ENCODE measurements at regions not wholly inside any gene's neighbourhood (a gene's known extent, or its start where the extent isn't known, plus 50 kb on each side); places are given as distances from the start of the nearest gene placed in this dataset.
"Not testable (repeated sequence)": the region's sequence is repeated elsewhere in the genome, so short reads cannot be mapped to it uniquely, and the experiment has no call there.

DNA sequence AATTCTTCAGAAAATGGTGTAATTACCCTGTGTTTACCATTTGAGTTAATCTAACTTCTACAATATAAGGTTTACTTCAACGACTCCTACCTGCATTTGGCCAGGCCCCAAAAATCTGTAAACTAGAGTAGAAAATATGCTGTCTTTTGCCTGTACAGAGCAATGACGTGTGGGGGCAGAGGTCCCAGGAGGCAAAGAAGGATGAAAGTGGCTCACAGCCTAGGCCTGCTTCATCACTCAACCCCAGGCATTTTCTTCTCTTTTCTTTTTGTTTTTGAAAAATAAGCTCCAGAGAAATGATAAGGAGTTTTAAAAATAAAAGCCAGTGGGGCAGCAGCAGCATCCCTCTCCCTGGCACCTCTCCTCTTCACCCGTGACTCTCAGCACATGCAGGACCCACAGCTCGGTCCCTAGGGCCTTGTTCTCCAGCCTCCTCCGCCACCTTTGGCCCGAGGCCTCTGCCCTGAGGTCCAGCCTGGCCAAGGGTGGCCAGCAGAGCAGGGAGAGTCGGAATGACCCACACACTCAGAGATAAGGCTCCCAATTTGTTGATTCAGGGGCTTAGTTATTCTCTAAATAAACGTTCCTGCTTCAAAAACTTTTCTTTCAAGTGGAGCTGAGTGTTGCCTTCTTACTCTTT, 76.6 kb upstream of the ADRA1D start:
- peak overlapping the region in 1 of 8 donors; percentile 3 for H3K4me3 Mint-ChIP-seq
- no peaks in the 10 kb centered on the region for H3K36me3 Mint-ChIP-seq
- H3K9me3 Mint-ChIP-seq = peaks cover 0 to 3% (median 0%) of the 10 kb centered on the region in 7 donors
- peak overlapping the region in 3 of 6 donors; percentile 66 to 84 (median 78) for H3K27ac Mint-ChIP-seq
- peaks cover 0 to 5% (median 0%) of the 10 kb centered on the region in 3 donors for H3K27me3 Mint-ChIP-seq
- H3K4me1 Mint-ChIP-seq = peaks cover 0 to 10% (median 5%) of the 10 kb centered on the region in 3 donors
- DNase-seq (no peak), ATAC-seq (ENCODE audit: low read depth in 2 of 2) (no peak)

DNA sequence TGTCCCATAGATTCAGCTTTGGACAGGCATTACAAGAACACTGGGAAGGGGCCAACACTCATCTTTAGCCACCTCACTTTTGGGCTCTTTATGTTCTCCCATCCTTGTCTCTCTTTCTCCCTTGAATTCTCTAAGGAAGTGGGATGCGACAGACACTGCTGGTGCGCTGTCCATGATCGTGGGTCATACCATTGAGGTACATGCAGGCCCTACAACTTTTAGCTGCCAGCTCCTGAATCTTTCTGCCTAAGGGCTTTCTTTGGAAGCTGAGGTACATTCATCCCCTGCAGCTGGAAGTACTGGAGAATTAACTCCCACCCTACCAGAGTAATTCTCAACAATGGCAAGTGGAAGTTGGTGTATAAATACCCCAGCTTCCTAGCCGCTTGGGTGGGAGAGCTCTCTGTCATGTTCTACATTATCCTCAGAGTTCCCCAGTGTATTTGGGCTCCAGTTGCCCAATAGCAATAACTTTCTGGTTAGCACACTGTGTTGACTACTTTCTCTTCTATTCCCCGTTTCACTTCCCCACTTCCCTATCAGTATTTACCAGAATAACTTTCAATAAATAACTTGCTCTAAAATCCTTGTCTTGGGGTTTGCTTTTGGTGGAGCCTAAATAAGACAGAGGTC, 75.6 kb upstream of the ADRA1D start:
- Mint-ChIP-seq H3K27me3 (peaks cover 0 to 5% (median 0%) of the 10 kb centered on the region in 3 donors), H3K9me3 (peaks cover 0 to 3% (median 0%) of the 10 kb centered on the region in 7 donors), H3K4me1 (peaks cover 0 to 10% (median 5%) of the 10 kb centered on the region in 3 donors), H3K27ac (peak overlapping the region in 1 of 6 donors; percentile 25), H3K4me3 (peak overlapping the region in 1 of 8 donors; percentile 2), H3K36me3 (no peaks in the 10 kb centered on the region)
- no peak for ATAC-seq (ENCODE audit: low read depth in 2 of 2)
- no peak for DNase-seq

DNA sequence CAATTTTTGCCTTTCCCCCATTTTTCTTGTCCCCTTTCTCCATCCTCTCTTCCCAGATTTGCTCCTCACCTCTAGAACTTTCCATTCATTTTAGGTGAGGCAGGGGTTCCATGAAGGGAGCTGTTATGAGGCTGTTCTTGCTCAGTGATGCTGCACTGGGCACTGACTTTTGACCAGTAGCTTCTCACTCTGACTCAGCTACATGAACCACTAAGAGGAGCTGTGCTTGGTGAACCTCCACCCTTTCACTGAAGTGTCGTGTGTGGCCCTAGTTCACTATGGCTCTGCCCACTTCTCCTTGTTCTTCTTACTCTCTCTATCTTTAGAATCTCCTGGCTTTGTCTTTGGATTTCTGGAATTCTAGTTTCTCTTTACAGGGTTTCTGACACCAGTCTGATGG, 73.4 kb upstream of the ADRA1D start:
- peaks cover 0 to 3% (median 0%) of the 10 kb centered on the region in 7 donors for H3K9me3 Mint-ChIP-seq
- DNase-seq (no peak), ATAC-seq (ENCODE audit: low read depth in 2 of 2) (no peak)
- no peak overlapping the region for H3K27ac Mint-ChIP-seq
- no peak overlapping the region for H3K4me3 Mint-ChIP-seq
- H3K27me3 Mint-ChIP-seq = peaks cover 0 to 8% (median 0%) of the 10 kb centered on the region in 3 donors
- H3K36me3 Mint-ChIP-seq = no peaks in the 10 kb centered on the region
- H3K4me1 Mint-ChIP-seq = peaks cover 0 to 10% (median 5%) of the 10 kb centered on the region in 3 donors

DNA sequence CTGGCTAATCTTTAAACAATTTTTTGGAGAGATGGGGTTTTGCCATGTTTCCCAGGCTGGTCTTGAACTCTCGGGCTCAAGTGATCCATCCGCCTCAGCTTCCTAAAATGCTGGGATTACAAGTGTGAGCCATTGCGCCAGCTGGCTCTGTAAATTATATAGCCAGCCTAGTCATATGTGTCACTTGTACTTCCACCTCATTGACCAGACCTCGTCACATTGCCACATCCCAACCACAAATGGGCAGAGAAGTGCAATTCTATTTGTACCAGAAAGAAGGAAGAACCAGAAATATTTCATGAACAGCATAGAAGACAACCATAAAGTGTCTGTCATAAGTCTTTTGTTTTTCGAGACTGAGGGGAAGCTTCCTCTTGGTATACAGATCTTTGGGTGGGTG, 71.2 kb upstream of the ADRA1D start:
- H3K27ac Mint-ChIP-seq = no peak overlapping the region
- peaks cover 0 to 5% (median 1%) of the 10 kb centered on the region in 3 donors for H3K4me1 Mint-ChIP-seq
- no peak for ATAC-seq (ENCODE audit: low read depth in 2 of 2)
- H3K9me3 Mint-ChIP-seq = peaks cover 0 to 5% (median 2%) of the 10 kb centered on the region in 7 donors
- H3K4me3 Mint-ChIP-seq = no peak overlapping the region
- no peaks in the 10 kb centered on the region for H3K36me3 Mint-ChIP-seq
- H3K27me3 Mint-ChIP-seq = peaks cover 0 to 13% (median 6%) of the 10 kb centered on the region in 3 donors
- no peak for DNase-seq

DNA sequence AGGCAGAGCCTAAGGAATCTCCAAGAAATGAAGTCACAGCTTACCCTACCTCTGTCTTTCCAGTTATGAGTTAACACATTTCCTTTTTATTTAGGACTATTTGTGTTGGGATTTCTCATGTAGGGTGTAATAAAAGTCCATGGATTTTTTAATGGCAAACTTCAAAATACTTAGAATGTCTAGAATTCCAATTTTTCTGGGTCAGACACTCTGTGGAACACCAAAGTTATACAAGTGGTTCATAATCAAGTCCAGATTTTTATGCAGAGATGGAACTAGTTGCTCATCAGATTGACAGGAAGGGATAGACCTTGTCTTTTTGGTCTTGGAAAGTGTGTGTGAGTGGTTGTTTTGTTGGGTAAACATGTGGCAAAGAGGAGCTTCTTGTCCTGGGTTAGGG, 69.8 kb upstream of the ADRA1D start:
- H3K27ac Mint-ChIP-seq = no peak overlapping the region
- no peak for ATAC-seq (ENCODE audit: low read depth in 2 of 2)
- no peak overlapping the region for H3K4me3 Mint-ChIP-seq
- H3K36me3 Mint-ChIP-seq = no peaks in the 10 kb centered on the region
- peaks cover 0 to 5% (median 2%) of the 10 kb centered on the region in 7 donors for H3K9me3 Mint-ChIP-seq
- no peaks in the 10 kb centered on the region for H3K4me1 Mint-ChIP-seq
- no peak for DNase-seq
- peaks cover 0 to 13% (median 6%) of the 10 kb centered on the region in 3 donors for H3K27me3 Mint-ChIP-seq

- peaks cover 0 to 19% of the 10 kb centered on the region in 2 donors for H3K36me3 Mint-ChIP-seq
- peaks cover 10 to 36% (median 19%) of the 10 kb centered on the region in 7 donors for H3K9me3 Mint-ChIP-seq
- DNase-seq; H3K27ac Mint-ChIP-seq; ATAC-seq (ENCODE audit: low read depth in 2 of 2); H3K4me3 Mint-ChIP-seq; H3K4me1 Mint-ChIP-seq: not testable (repeated sequence)
- H3K27me3 Mint-ChIP-seq = peaks cover 4 to 16% (median 16%) of the 10 kb centered on the region in 3 donors
Measured at GRCh38 chr20:4310616-4311015, 61.5 kb upstream of the ADRA1D start.

GRCh38 chr20:4306206-4306605, 57.1 kb upstream of the ADRA1D start:
- Mint-ChIP-seq H3K9me3 (peaks cover 2 to 17% (median 6%) of the 10 kb centered on the region in 7 donors), H3K36me3 (peaks cover 0 to 3% of the 10 kb centered on the region in 2 donors), H3K4me1 (no peaks in the 10 kb centered on the region), H3K27ac (no peak overlapping the region), H3K4me3 (no peak overlapping the region), H3K27me3 (peaks cover 13 to 31% (median 18%) of the 10 kb centered on the region in 3 donors)
- no peak for DNase-seq
- no peak for ATAC-seq (ENCODE audit: low read depth in 2 of 2)

DNA sequence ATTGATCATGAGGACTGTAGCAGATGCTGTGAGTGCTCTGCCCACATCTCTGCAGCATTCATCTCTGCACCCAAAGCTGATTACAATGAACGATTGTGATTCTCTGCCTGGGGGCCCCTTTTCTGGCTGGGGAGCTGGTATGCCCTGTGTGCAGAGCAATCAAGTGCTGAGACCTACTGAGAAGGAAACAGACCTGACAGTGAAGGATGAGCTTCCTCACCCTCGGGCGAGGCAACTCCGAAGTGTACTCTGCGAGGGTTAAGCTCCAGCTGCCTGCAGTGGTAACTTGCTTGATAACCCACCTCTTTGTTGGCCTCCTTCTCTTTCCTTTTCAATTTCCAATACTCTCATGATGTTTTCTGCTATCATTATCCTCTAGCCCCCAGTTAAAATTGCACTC, 56.0 kb upstream of the ADRA1D start:
- peaks cover 0 to 8% (median 2%) of the 10 kb centered on the region in 7 donors for H3K9me3 Mint-ChIP-seq
- no peak overlapping the region for H3K27ac Mint-ChIP-seq
- no peaks in the 10 kb centered on the region for H3K36me3 Mint-ChIP-seq
- ATAC-seq (ENCODE audit: low read depth in 2 of 2) = no peak
- peaks cover 13 to 41% (median 18%) of the 10 kb centered on the region in 3 donors for H3K27me3 Mint-ChIP-seq
- DNase-seq = no peak
- no peaks in the 10 kb centered on the region for H3K4me1 Mint-ChIP-seq
- H3K4me3 Mint-ChIP-seq = no peak overlapping the region

DNA sequence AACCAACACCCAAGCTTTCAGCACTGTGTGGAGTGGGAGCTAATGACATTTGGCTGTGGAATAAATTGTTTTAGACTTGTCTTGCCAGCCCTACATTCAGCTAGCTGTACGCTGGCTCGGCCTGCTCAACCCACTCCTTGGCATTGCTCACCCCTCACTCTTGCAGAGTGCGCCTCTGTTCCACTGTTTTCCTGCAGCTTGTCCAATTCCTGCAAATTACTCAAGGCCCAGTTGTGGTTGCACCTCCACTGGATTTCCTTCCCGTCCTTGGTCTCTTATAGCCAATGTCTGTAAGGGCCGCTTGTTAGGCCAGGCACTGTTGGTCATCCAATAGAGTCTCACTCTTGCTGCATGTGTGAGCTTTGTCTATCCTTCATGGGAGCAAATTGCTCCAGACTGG, 55.5 kb upstream of the ADRA1D start:
- no peaks in the 10 kb centered on the region for H3K36me3 Mint-ChIP-seq
- H3K27me3 Mint-ChIP-seq = peaks cover 11 to 40% (median 16%) of the 10 kb centered on the region in 3 donors
- peaks cover 0 to 5% (median 0%) of the 10 kb centered on the region in 7 donors for H3K9me3 Mint-ChIP-seq
- H3K27ac Mint-ChIP-seq = no peak overlapping the region
- H3K4me3 Mint-ChIP-seq = no peak overlapping the region
- no peaks in the 10 kb centered on the region for H3K4me1 Mint-ChIP-seq
- DNase-seq = no peak
- no peak for ATAC-seq (ENCODE audit: low read depth in 2 of 2)

DNA sequence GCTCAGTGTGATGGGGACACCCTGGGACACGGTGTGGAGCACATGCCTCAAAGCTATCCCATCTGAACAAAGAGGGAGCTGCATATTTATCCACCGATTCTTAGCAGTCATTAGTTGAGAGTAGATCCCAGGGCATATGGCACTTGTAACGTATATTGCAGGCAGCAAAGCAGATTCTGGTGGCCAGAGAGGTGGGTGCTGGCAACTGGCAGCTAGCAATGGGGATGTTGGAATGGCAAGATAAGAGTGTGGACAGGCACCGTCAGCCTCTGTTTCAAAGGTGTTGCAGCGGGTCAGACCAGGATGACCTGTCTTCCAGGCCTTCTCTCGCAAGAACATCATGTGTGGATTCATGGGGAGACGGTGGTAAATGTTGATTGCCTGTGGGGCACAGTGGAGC, 54.0 kb upstream of the ADRA1D start:
- DNase-seq (no peak), ATAC-seq (ENCODE audit: low read depth in 2 of 2) (no peak)
- H3K4me3 Mint-ChIP-seq = no peak overlapping the region
- H3K36me3 Mint-ChIP-seq = peaks cover 0 to 9% of the 10 kb centered on the region in 2 donors
- H3K4me1 Mint-ChIP-seq = no peaks in the 10 kb centered on the region
- H3K9me3 Mint-ChIP-seq = peaks cover 0 to 7% (median 3%) of the 10 kb centered on the region in 7 donors
- peaks cover 12 to 39% (median 26%) of the 10 kb centered on the region in 3 donors for H3K27me3 Mint-ChIP-seq
- no peak overlapping the region for H3K27ac Mint-ChIP-seq

- Mint-ChIP-seq H3K27ac (no peak overlapping the region), H3K27me3 (peaks cover 21 to 56% (median 34%) of the 10 kb centered on the region in 3 donors), H3K9me3 (peaks cover 0 to 10% (median 3%) of the 10 kb centered on the region in 7 donors), H3K36me3 (peaks cover 0 to 9% of the 10 kb centered on the region in 2 donors), H3K4me1 (no peaks in the 10 kb centered on the region), H3K4me3 (no peak overlapping the region)
- DNase-seq (no peak), ATAC-seq (ENCODE audit: low read depth in 2 of 2) (no peak)
Measured at GRCh38 chr20:4300921-4301320, 51.8 kb upstream of the ADRA1D start.

GRCh38 chr20:4300401-4300800, 51.3 kb upstream of the ADRA1D start:
- H3K27me3 Mint-ChIP-seq = peaks cover 25 to 61% (median 34%) of the 10 kb centered on the region in 3 donors
- no peak overlapping the region for H3K4me3 Mint-ChIP-seq
- no peak for ATAC-seq (ENCODE audit: low read depth in 2 of 2)
- peaks cover 0 to 10% (median 3%) of the 10 kb centered on the region in 7 donors for H3K9me3 Mint-ChIP-seq
- H3K4me1 Mint-ChIP-seq = no peaks in the 10 kb centered on the region
- H3K36me3 Mint-ChIP-seq = peaks cover 0 to 9% of the 10 kb centered on the region in 2 donors
- DNase-seq = no peak
- no peak overlapping the region for H3K27ac Mint-ChIP-seq

DNA sequence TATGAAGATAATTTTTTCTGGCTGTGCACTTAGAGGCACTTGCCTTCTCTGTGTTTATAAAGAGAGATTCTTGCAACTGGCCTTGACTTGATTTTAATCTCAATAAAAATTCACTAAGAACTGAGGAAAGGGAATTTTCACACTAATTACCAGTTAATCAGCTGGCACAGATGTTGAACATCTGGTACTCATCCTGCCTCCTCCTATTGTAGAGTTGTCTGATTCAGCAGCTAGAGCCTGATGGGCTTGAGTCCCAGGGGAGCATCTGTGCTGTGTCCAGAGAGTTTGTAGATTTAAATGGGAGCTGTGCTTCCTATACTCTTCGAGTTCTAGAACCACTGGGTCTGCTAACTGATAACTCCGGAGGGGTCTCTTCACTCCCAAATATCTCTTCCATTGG, 50.7 kb upstream of the ADRA1D start:
- Mint-ChIP-seq H3K36me3 (peaks cover 0 to 9% of the 10 kb centered on the region in 2 donors), H3K9me3 (peaks cover 0 to 10% (median 3%) of the 10 kb centered on the region in 7 donors), H3K27me3 (peaks cover 25 to 68% (median 34%) of the 10 kb centered on the region in 3 donors), H3K4me3 (no peak overlapping the region), H3K27ac (no peak overlapping the region), H3K4me1 (no peaks in the 10 kb centered on the region)
- no peak for DNase-seq
- ATAC-seq (ENCODE audit: low read depth in 2 of 2) = no peak

- Mint-ChIP-seq H3K27me3 (peaks cover 22 to 69% (median 34%) of the 10 kb centered on the region in 3 donors), H3K36me3 (peaks cover 0 to 9% of the 10 kb centered on the region in 2 donors), H3K4me3 (no peak overlapping the region), H3K4me1 (no peaks in the 10 kb centered on the region), H3K27ac (no peak overlapping the region), H3K9me3 (peaks cover 0 to 10% (median 3%) of the 10 kb centered on the region in 7 donors)
- ATAC-seq (ENCODE audit: low read depth in 2 of 2) (no peak), DNase-seq (no peak)
Measured at GRCh38 chr20:4299216-4299615, 50.1 kb upstream of the ADRA1D start.
